ENCODE measurements at regions not wholly inside any gene's neighbourhood (a gene's known extent, or its start where the extent isn't known, plus 50 kb on each side); places are given as distances from the start of the nearest gene placed in this dataset.
"Not testable (repeated sequence)": the region's sequence is repeated elsewhere in the genome, so short reads cannot be mapped to it uniquely, and the experiment has no call there.

DNA sequence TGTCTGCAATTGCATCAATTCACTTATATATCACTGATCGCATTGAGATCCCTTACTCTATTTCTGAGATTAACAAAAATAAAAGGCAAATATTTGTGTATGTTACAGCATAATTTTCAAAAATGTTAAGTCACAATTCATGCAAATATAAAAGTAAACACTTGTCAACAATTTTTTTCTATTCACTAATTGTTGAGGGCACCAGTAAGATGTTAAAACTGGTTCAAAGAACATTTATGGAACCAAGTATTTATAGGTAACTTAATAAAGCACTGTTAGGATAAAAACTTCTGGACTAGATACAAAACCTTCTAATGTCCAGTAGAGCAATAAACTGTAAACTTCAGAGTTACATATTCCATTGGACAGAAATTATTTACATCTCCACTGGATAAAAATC is 586.1 kb upstream of the AUTS2 start:
- DNase-seq (ENCODE audit: low read depth) = no peak

- DNase-seq (ENCODE audit: low read depth) = no peak
Measured at GRCh38 chr7:69017208-69017607, 581.1 kb upstream of the AUTS2 start.

- no peak for DNase-seq (ENCODE audit: low read depth)
Measured at GRCh38 chr7:69018200-69018599, 580.1 kb upstream of the AUTS2 start.

DNA sequence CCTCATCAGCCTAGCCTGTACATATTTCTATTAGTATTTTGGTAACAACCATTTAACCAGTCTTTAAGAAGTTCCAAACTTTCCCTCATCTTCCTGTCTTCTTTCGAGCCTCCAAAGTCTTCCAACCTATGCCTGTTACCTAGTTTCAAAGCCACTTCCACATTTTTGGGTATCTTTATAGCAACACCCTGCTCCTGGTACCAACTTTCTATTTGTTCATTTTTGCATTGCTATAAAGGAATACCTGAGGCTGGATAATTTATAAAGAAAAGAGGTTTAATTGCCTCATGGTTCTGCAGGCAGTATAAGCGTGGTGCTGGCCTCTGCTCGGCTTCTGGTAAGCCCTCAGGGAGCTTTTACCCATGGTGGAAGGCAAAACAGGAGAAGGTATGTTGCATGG is 578.8 kb upstream of the AUTS2 start:
- DNase-seq (ENCODE audit: low read depth) = no peak

DNA sequence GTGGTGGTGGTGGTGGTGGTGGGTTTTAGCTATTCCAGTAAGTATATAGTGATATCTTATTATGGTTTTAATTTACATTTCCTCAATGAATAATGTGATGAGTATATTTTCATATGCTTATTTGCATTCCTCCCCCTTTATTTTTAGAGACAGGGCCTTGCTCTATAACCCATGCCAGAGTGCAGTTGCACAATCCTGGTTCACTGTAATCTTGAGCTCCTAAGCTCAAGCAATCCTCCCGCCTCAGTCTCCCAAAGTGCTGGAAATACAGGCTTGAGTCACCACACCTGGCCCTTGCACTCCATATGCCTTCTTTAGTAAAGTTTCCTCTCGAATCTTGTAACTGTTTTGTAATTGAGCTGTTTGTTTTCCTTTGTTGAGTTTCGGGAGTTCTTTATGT is 577.7 kb upstream of the AUTS2 start:
- DNase-seq (ENCODE audit: low read depth) = no peak

- no peak for DNase-seq (ENCODE audit: low read depth)
Measured at GRCh38 chr7:69025249-69025648, 573.0 kb upstream of the AUTS2 start.

GRCh38 chr7:69032848-69033247 is 565.4 kb upstream of the AUTS2 start:
- no peak for DNase-seq (ENCODE audit: low read depth)

DNA sequence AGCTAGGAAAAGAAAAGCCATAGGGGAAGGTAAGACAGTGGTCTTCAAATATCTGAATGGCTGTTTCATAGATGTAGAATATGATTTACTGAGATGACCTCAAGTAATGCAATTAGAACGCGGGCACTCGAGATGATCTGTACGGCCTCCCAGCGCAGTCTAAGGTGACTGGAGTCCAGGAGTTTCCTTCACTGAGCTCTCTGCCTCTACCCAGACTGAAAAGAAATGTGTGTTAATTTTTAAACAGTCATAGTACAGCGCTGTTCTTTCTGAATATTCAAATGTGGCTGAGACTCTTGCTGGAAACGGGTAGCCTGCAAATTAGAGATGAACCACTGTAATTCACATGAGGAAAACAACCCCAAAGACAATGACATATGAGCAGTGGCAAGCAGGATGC is 562.4 kb upstream of the AUTS2 start:
- DNase-seq (ENCODE audit: low read depth) = no peak

DNA sequence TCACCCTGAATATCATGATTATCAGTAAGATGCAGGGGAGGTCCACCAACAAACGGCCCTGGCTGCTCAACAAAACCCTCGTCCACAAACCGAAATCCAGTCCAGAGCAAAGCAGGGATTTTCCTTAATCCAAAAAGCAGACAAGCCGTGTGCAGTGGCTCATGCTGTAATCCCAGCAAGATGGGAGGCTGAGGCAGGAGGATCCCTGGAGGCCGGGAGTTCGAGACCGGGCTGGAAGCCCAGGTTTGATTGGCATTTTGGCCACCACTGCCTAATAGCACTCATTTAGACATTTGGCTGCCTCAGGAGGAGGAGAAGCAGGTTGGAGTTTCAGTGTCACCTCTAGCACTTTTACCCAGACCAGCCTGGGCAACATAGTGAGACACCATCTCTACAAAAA is 562.0 kb upstream of the AUTS2 start:
- DNase-seq (ENCODE audit: low read depth) = no peak

- DNase-seq (ENCODE audit: low read depth) = no peak
Measured at GRCh38 chr7:69038915-69039314, 559.4 kb upstream of the AUTS2 start.

- no peak for DNase-seq (ENCODE audit: low read depth)
Measured at GRCh38 chr7:69042138-69042537, 556.1 kb upstream of the AUTS2 start.

GRCh38 chr7:69047151-69047754 is 551.0 kb upstream of the AUTS2 start:
- DNase-seq (ENCODE audit: low read depth) = no peak

GRCh38 chr7:69049326-69049725 is 548.9 kb upstream of the AUTS2 start:
- DNase-seq (ENCODE audit: low read depth) = no peak

DNA sequence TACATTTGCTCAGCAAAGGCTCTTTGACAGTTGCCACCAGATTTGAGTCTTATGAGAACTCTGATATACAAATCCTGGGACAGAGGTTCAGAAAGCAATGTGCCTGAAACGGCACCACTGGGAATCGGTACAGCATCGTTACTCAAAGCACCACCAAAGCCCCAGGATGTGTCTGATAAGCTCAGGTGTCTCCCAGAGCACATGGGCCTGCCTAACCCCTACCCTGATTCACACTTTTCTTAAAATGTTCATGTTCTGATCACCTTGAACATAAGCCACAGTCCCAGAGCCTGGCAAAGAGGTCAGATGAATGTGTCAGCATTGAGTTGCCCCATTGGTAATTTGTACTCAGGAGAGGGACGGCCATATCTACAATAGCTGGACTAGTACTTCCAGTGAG is 545.8 kb upstream of the AUTS2 start:
- no peak for DNase-seq (ENCODE audit: low read depth)

GRCh38 chr7:69060516-69060915 is 537.8 kb upstream of the AUTS2 start:
- no peak for DNase-seq (ENCODE audit: low read depth)

GRCh38 chr7:69062020-69062765 is 536.1 kb upstream of the AUTS2 start:
- DNase-seq (ENCODE audit: low read depth) = no peak

GRCh38 chr7:69067397-69067796 is 530.9 kb upstream of the AUTS2 start:
- no peak for DNase-seq (ENCODE audit: low read depth)

DNA sequence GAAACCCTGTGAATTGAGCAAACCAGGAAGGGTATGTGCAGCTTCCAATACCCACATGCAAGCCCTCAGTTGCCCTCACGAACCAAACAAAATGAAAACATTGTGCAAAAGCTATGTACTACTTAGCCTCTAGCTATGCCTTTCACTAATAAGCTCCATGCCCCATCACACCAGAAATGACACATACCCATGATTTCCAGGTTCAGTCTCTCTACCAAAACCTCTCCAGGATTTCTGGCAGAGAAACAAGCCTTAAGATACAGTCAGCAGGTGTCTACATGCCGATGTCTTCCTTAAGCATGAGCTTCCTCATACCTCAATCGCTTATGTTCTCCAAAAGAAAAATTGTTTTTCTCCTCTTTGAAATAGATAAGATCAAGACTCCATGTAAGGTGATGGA is 527.8 kb upstream of the AUTS2 start:
- DNase-seq (ENCODE audit: low read depth) = no peak

DNA sequence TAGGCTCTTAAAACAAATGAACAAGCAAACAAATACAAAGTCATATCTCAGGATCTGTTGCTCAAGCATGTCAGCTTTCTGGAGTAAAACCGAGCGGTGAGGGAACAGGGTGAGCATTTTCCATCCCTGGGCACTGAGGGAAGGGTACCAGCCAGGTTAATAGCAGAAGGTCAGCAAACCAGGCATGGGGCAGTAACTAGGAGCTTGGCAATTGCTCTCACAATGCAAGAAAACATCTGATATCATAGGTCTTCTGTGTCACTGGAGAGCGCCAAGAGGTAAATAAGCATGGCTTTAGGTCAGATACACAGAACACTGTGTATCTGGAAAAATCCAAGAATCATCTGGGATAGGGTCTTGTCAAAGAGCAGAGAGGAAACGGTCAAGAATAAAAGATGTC is 521.7 kb upstream of the AUTS2 start:
- no peak for DNase-seq (ENCODE audit: low read depth)

- DNase-seq (ENCODE audit: low read depth) = no peak
Measured at GRCh38 chr7:69078997-69079769, 519.1 kb upstream of the AUTS2 start.

- DNase-seq (ENCODE audit: low read depth) = not testable (repeated sequence)
Measured at GRCh38 chr7:69087281-69087680, 511.0 kb upstream of the AUTS2 start.

GRCh38 chr7:69088185-69088584 is 510.1 kb upstream of the AUTS2 start:
- DNase-seq (ENCODE audit: low read depth) = no peak

DNA sequence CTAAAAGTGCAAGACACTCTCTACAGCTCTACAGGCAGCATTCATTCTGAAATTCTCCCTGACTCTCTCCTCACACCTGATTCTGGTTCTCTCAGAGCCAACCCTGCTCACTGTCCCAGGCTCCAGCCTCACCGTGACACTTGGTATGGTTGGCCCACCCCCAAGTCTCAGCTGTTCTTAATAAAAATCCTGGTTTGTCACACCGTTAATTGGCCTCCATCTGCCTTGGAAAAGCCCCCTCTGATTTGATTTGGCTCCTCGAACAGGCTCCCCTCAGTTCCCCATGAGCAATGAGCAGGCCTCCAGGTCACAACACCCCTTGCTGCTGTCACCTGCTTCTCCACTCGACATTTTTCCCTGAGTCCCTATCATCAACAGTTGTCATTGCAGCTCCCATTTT is 507.3 kb upstream of the AUTS2 start:
- no peak for DNase-seq (ENCODE audit: low read depth)
